ENCODE measurements at regions not wholly inside any gene's neighbourhood (a gene's known extent, or its start where the extent isn't known, plus 50 kb on each side); places are given as distances from the start of the nearest gene placed in this dataset.

DNA sequence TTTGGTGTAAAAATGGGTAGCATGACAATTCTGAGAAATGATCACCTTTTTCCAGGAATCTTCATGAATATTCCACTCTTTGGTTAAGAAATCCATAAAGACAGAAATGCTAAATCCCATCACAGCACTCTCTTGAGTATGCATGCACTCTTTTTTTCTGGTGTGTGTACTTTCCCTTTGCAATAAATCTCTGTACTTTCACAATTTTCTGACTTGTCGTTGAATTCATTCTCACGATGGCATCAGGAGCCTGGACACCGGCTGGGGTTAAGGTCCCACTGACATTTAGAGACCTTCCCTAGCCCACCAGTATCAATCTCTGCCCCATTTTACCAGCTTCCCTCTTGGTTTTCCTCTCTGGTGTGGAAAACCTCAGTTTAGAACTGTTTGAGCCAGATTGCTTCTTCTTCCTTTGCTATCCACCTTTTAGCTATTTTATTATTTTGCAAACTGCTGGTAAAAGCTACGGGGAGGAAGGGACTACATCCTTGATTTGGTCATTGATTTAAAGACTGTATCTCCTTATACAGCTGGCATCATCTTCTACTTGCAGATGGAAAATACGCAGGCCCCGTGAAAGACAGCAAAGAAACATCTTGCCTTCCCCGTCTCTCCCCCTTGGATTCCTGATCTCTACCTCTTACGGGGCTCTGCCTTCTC, 59.9 kb upstream of the ZFR start:
- Histone ChIP-seq H3K9me3 (no peaks in the 10 kb centered on the region), H3K36me3 (no peaks in the 10 kb centered on the region), H3K4me3 (no peak overlapping the region), H3K27ac (peak overlapping the region in 1 of 2 donors; percentile 26), H3K27me3 (peaks cover 0 to 54% of the 10 kb centered on the region in 2 donors), H3K4me1 (peaks cover 0 to 16% of the 10 kb centered on the region in 2 donors)
- no peak for DNase-seq
- intact Hi-C loops (cut with DNase I): no loop called here
- TF ChIP-seq, protein P1, sequence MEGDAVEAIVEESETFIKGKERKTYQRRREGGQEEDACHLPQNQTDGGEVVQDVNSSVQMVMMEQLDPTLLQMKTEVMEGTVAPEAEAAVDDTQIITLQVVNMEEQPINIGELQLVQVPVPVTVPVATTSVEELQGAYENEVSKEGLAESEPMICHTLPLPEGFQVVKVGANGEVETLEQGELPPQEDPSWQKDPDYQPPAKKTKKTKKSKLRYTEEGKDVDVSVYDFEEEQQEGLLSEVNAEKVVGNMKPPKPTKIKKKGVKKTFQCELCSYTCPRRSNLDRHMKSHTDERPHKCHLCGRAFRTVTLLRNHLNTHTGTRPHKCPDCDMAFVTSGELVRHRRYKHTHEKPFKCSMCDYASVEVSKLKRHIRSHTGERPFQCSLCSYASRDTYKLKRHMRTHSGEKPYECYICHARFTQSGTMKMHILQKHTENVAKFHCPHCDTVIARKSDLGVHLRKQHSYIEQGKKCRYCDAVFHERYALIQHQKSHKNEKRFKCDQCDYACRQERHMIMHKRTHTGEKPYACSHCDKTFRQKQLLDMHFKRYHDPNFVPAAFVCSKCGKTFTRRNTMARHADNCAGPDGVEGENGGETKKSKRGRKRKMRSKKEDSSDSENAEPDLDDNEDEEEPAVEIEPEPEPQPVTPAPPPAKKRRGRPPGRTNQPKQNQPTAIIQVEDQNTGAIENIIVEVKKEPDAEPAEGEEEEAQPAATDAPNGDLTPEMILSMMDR (IDR thresholded peaks at IDR 0.05): no peak
- ATAC-seq: no peak

DNA sequence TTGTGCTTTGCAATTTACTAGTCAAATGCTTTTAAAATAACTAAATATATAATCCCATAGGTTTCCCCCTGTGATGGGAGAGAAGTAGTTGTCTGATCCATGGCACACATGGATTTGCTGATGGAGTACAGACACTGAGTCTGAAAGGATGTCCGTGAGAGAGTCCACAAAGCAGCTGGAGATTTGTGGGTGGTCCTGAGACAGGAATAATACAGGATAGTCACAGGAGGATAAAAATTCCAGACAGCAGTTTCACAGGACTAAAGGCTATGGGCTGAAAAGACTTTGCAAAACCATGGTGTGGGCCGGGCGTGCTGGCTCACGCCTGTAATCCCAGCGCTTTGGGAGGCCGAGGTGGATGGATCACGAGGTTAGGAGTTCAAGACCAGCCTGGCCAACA, 58.7 kb upstream of the ZFR start:
- H3K4me3 ChIP-seq: no peak overlapping the region
- ATAC-seq (no peak), DNase-seq (no peak)
- peaks cover 0 to 13% of the 10 kb centered on the region in 2 donors for H3K4me1 ChIP-seq
- intact Hi-C loops (cut with DNase I): no loop called here
- no peak overlapping the region for H3K27ac ChIP-seq
- TF ChIP-seq, protein P1 (IDR thresholded peaks at IDR 0.05): no peak
- H3K36me3 ChIP-seq: no peaks in the 10 kb centered on the region
- H3K27me3 ChIP-seq: peaks cover 0 to 57% of the 10 kb centered on the region in 2 donors
- no peaks in the 10 kb centered on the region for H3K9me3 ChIP-seq

DNA sequence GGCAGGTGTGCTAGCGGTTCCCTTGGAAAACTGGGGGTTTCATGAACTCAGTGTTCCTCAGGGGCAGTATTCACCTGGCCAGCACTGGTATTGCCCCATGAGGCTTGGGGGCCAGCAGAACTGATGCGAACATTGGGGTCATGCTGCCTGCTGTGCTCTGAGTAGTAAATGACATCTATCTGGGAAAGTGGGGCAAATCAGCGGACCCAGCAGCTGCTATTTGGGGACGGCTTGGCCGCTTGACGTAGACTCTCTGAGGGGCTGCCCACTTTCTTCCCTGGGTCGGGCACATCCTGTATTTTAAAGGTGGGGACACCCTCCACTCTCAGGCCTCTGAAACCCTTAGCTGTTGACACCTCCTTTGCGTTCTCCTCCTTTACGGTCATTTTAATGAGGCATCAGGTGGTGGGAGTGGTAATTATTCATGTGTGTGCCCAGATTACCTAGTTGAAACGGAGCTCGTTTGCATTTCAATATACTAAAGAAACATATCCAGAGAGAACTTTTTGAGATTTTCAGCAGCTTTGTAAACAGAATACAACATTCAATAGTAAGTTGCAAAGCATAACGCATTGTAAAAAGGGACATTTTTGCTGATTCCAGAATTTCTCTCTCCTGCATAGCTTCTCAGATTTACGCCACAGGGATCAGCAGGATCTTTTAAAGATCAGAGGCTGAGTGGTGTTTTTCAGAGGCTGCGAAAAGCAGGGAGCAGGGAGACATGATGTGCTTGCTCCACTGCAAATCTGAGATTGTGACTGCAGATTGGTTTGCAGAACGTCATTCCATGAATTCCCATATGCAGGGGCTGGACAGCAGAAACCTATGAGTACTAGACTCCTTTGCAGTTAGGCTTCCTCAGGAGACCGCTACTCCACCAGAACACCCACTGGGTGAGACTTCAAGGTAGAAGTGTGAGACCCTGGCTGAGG, 56.8 kb upstream of the ZFR start:
- intact Hi-C loops (cut with DNase I): no loop called here
- Histone ChIP-seq H3K27me3 (peaks cover 0 to 57% of the 10 kb centered on the region in 2 donors), H3K9me3 (no peaks in the 10 kb centered on the region), H3K4me1 (peaks cover 0 to 13% of the 10 kb centered on the region in 2 donors), H3K4me3 (no peak overlapping the region), H3K36me3 (no peaks in the 10 kb centered on the region), H3K27ac (no peak overlapping the region)
- TF ChIP-seq, protein P1 (IDR thresholded peaks at IDR 0.05): no peak
- no peak for DNase-seq
- ATAC-seq: no peak

DNA sequence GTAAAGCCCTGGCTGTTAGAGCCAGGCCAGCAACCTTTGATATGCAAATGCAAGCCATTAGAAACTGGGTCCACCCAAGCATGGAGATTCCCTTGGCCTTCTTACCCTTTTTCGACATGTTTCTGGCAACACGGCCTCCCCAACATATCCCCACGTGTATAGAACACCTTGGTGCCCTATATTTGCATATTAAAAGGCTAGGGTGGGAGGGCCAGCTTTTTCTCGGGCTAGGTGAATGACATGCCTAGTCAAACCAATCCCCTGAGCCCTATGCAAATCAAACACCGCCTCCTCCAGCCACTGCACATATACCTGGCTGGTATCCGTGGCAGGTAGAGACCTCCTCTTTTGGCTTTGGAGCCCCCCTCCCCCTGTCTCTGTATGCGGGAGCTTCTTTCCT, 55.6 kb upstream of the ZFR start:
- TF ChIP-seq, protein P1 (IDR thresholded peaks at IDR 0.05): no peak
- no peak overlapping the region for H3K27ac ChIP-seq
- ATAC-seq: no peak
- DNase-seq: no peak
- peaks cover 0 to 9% of the 10 kb centered on the region in 2 donors for H3K4me1 ChIP-seq
- H3K27me3 ChIP-seq: peaks cover 0 to 47% of the 10 kb centered on the region in 2 donors
- no peaks in the 10 kb centered on the region for H3K36me3 ChIP-seq
- intact Hi-C loops (cut with DNase I): no loop called here
- no peaks in the 10 kb centered on the region for H3K9me3 ChIP-seq
- no peak overlapping the region for H3K4me3 ChIP-seq

DNA sequence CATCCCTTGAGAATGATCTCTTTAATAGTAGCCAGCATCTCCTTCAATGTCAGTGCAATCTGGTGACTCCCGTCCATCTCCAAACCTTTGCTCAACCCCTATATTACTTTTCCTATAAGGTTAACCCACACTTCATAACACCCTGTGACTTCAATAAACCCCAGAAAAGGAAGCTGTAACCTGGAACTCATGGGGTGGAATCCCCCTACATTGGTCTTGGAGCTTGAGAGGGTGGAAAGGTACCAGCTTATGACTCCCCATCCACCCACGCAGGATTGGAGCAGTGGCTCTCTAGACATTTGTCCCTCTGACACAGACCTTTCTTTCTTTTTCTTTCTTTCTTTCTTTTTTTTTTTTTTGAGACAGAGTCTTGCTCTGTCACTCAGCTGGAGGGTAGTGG, 54.7 kb upstream of the ZFR start:
- H3K4me3 ChIP-seq: no peak overlapping the region
- DNase-seq (no peak), ATAC-seq (no peak)
- TF ChIP-seq, protein P1 (IDR thresholded peaks at IDR 0.05): no peak
- H3K9me3 ChIP-seq: no peaks in the 10 kb centered on the region
- H3K27ac ChIP-seq: no peak overlapping the region
- intact Hi-C loops (cut with DNase I): loop anchor here in 1 of 2 donors (5.0 kb wide), 1 partner anchor 88 kb away; the partner anchor contains the start of gene SUB1
- peaks cover 0 to 38% of the 10 kb centered on the region in 2 donors for H3K27me3 ChIP-seq
- H3K36me3 ChIP-seq: no peaks in the 10 kb centered on the region
- H3K4me1 ChIP-seq: no peaks in the 10 kb centered on the region
